AG09319 (cell line): ENCODE measurements at regions not wholly inside any gene's neighbourhood (a gene's known extent, or its start where the extent isn't known, plus 50 kb on each side); places are given as distances from the start of the nearest gene placed in this dataset.
"Not testable (repeated sequence)": the region's sequence is repeated elsewhere in the genome, so short reads cannot be mapped to it uniquely, and the experiment has no call there.

Experiments used
- DNase-seq: peaks from one replicate; pipeline ENCODE4 v3.0.0-alpha.2; 2010; ENCODE audit warnings: low read depth; ENCODE audit errors: extremely low read depth
- TF ChIP-seq, protein P1 (sequence below): IDR thresholded peaks from 2 replicates; pipeline ENCODE4 v1.5.1; 2011; ENCODE audit warnings: low read depth, mild to moderate bottlenecking, inconsistent platforms, low read length, moderate library complexity

GRCh38 chr21:36260030-36260787, 59.8 kb upstream of the MORC3 start:
- TF ChIP-seq, protein P1, sequence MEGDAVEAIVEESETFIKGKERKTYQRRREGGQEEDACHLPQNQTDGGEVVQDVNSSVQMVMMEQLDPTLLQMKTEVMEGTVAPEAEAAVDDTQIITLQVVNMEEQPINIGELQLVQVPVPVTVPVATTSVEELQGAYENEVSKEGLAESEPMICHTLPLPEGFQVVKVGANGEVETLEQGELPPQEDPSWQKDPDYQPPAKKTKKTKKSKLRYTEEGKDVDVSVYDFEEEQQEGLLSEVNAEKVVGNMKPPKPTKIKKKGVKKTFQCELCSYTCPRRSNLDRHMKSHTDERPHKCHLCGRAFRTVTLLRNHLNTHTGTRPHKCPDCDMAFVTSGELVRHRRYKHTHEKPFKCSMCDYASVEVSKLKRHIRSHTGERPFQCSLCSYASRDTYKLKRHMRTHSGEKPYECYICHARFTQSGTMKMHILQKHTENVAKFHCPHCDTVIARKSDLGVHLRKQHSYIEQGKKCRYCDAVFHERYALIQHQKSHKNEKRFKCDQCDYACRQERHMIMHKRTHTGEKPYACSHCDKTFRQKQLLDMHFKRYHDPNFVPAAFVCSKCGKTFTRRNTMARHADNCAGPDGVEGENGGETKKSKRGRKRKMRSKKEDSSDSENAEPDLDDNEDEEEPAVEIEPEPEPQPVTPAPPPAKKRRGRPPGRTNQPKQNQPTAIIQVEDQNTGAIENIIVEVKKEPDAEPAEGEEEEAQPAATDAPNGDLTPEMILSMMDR = peak; percentile 74
- DNase-seq = peak; percentile 22

GRCh38 chr21:36260802-36261201, 59.2 kb upstream of the MORC3 start:
- DNase-seq = no peak
- TF ChIP-seq, protein P1 = no peak

- no peak for DNase-seq
- TF ChIP-seq, protein P1 = no peak
These were observed 58.5 kb upstream of the MORC3 start for GRCh38 chr21:36261459-36261858.

- TF ChIP-seq, protein P1 = no peak
- no peak for DNase-seq
These were observed 56.2 kb upstream of the MORC3 start for GRCh38 chr21:36263797-36264196.

DNA sequence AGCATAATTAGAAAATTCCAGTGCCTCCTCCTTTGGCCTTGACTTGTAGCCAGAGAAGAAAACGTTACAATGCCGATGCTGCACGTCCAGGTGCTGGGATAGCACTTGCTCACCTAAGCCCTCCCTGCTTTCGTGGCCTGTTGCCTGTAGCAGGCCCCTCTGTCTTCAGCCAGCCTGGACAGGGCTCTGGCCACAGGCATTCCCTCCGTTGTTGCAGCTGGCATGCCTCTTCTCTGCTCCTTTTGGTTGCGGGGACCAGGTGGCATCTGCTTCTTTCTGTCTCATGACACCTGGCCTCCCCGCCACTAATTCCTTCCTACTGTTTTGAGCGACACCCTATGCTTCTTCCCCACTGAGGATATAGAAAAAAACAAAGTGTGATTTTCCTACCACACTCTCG, 54.6 kb upstream of the MORC3 start:
- TF ChIP-seq, protein P1 = no peak
- no peak for DNase-seq

- DNase-seq = not testable (repeated sequence)
These were observed 52.2 kb upstream of the MORC3 start for GRCh38 chr21:36267828-36268227.

DNA sequence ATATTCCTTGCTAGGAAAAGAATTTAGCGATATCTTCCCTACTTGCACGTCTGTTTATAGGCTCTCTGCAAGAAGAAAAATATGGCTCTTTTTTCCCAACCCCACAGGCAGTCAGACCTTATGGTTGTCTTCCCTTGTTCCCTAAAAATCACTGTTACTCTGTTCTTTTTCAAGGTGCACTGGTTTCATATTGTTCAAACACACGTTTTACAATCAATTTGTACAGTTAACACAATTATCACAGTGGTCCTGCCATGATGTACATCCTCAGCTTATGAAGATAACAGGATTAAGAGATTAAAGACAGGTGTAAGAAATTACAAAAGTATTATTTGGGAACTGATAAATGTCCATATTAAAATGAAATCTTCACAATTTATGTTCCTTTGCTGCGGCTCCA, 51.7 kb upstream of the MORC3 start:
- not testable (repeated sequence) for DNase-seq
